ENCODE measurements at regions not wholly inside any gene's neighbourhood (a gene's known extent, or its start where the extent isn't known, plus 50 kb on each side); places are given as distances from the start of the nearest gene placed in this dataset.

DNA sequence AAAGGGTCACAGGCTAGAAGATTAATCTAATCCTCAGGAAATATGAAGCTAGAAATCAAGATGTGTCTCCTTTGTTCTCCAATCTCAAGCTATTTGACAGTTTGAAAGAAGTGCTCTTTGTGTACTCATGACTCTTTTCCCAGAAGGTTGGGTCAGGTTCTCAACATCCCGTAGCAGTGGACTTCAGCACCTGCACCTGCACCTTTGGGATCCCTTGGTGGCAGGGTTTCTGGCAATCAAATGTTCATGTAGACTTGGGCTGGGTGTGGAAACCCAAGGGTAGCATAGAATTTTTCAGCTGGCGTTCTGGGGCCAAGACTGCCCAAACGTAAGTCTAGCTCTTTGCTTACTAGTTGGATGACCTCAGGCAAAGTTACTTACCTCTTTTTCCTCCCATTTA, 134.4 kb downstream of the ADRA2A start:
- Mint-ChIP-seq H3K4me3 (no peak overlapping the region), H3K36me3 (no peaks in the 10 kb centered on the region), H3K4me1 (no peaks in the 10 kb centered on the region), H3K9me3 (peaks cover 0 to 2% (median 0%) of the 10 kb centered on the region in 8 donors), H3K27me3 (peaks cover 0 to 7% of the 10 kb centered on the region in 2 donors), H3K27ac (peak overlapping the region in 2 of 7 donors; percentile 41 to 53)
- ChIA-PET CTCF (ENCODE audit: partially characterized antibody) (interaction anchor here (0.9 kb wide), 1 partner anchor 611 kb away, joined by 3 read pairs; no protein-coding TSS in a partner anchor), POLR2A (ENCODE audit: partially characterized antibody) (no interaction called here)
- H3K27me3 ChIP-seq (ENCODE audit: insufficient read depth, low read length) = no peaks in the 10 kb centered on the region
- intact Hi-C loops (cut with micrococcal nuclease) = no loop called here
- DNase-seq = no peak
- no peak overlapping the region for H3K27ac ChIP-seq (ENCODE audit: low read depth, low read length)
- no peaks in the 10 kb centered on the region for H3K4me1 ChIP-seq (ENCODE audit: insufficient read depth, low read length)
- H3K4me3 ChIP-seq (ENCODE audit: low read length in 2 of 2) = no peak overlapping the region
- no peaks in the 10 kb centered on the region for H3K36me3 ChIP-seq (ENCODE audit: insufficient read depth, low read length)
- no peaks in the 10 kb centered on the region for H3K9me3 ChIP-seq (ENCODE audit: control insufficient read depth in 1 of 2, low read length in 2 of 2)

DNA sequence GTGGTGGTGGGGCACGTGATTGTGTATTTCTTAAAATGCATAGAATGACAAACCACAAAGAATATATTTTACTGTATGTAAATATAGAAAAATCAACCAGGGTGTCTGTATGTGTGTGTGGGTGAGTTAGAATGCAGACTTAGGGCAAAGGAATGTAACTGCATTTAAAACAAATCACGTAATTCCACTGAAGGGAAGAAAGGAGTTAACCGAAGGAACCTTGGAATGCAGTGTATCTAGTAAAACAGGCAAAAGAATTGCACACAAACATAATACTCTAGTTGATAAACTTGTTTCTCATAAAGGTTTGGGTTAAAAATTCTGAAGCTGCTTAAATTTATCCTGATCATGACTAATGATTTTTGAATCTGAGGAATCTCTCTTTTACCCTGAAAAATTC, 134.9 kb downstream of the ADRA2A start:
- no peaks in the 10 kb centered on the region for H3K4me1 Mint-ChIP-seq
- H3K9me3 Mint-ChIP-seq = peaks cover 0 to 2% (median 0%) of the 10 kb centered on the region in 8 donors
- no peaks in the 10 kb centered on the region for H3K36me3 ChIP-seq (ENCODE audit: insufficient read depth, low read length)
- intact Hi-C loops (cut with micrococcal nuclease) = no loop called here
- H3K27me3 Mint-ChIP-seq = peaks cover 0 to 6% of the 10 kb centered on the region in 2 donors
- H3K4me1 ChIP-seq (ENCODE audit: insufficient read depth, low read length) = no peaks in the 10 kb centered on the region
- H3K27ac ChIP-seq (ENCODE audit: low read depth, low read length) = no peak overlapping the region
- DNase-seq = no peak
- no peaks in the 10 kb centered on the region for H3K9me3 ChIP-seq (ENCODE audit: control insufficient read depth in 1 of 2, low read length in 2 of 2)
- ChIA-PET POLR2A (ENCODE audit: partially characterized antibody) (no interaction called here), CTCF (ENCODE audit: partially characterized antibody) (no interaction called here)
- no peak overlapping the region for H3K4me3 Mint-ChIP-seq
- no peak overlapping the region for H3K4me3 ChIP-seq (ENCODE audit: low read length in 2 of 2)
- H3K27ac Mint-ChIP-seq = no peak overlapping the region
- H3K27me3 ChIP-seq (ENCODE audit: insufficient read depth, low read length) = no peaks in the 10 kb centered on the region
- no peaks in the 10 kb centered on the region for H3K36me3 Mint-ChIP-seq

GRCh38 chr10:111221682-111222480, 145.1 kb downstream of the ADRA2A start:
- Mint-ChIP-seq H3K27ac (no peak overlapping the region), H3K9me3 (peaks cover 0 to 12% (median 3%) of the 10 kb centered on the region in 8 donors), H3K4me3 (no peak overlapping the region), H3K4me1 (no peaks in the 10 kb centered on the region), H3K36me3 (no peaks in the 10 kb centered on the region), H3K27me3 (peaks cover 37 to 41% of the 10 kb centered on the region in 2 donors)
- H3K36me3 ChIP-seq (ENCODE audit: insufficient read depth, low read length) = no peaks in the 10 kb centered on the region
- no peaks in the 10 kb centered on the region for H3K4me1 ChIP-seq (ENCODE audit: insufficient read depth, low read length)
- intact Hi-C loops (cut with micrococcal nuclease) = no loop called here
- peaks cover 5% of the 10 kb centered on the region for H3K27me3 ChIP-seq (ENCODE audit: insufficient read depth, low read length)
- ChIA-PET CTCF (ENCODE audit: partially characterized antibody) (no interaction called here), POLR2A (ENCODE audit: partially characterized antibody) (no interaction called here)
- no peak overlapping the region for H3K27ac ChIP-seq (ENCODE audit: low read depth, low read length)
- no peak for DNase-seq
- H3K4me3 ChIP-seq (ENCODE audit: low read length in 2 of 2) = no peak overlapping the region
- H3K9me3 ChIP-seq (ENCODE audit: control insufficient read depth in 1 of 2, low read length in 2 of 2) = no peaks in the 10 kb centered on the region

DNA sequence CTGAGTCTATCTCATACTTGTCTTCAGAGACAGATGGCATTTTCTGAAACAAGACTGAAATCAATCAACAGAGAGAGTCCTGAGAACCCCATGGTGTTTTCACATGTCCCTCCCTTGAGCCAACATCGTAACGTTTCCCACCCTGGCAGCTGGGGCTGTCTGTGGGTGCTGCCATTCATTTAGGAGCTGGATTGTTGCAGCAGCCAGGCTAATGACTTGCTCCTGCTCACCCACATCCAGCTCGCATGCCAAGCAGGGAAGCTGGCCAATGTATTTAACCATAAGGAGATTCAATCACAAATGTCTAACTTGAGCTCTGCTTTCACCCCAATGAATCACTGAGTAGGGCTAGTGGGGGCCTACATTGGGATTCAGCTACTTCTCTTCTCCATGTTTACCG, 146.1 kb downstream of the ADRA2A start:
- Histone ChIP-seq H3K4me1 (ENCODE audit: insufficient read depth, low read length) (no peaks in the 10 kb centered on the region), H3K27me3 (ENCODE audit: insufficient read depth, low read length) (peaks cover 5% of the 10 kb centered on the region), H3K9me3 (ENCODE audit: control insufficient read depth in 1 of 2, low read length in 2 of 2) (no peaks in the 10 kb centered on the region), H3K4me3 (ENCODE audit: low read length in 2 of 2) (no peak overlapping the region), H3K27ac (ENCODE audit: low read depth, low read length) (no peak overlapping the region), H3K36me3 (ENCODE audit: insufficient read depth, low read length) (no peaks in the 10 kb centered on the region)
- H3K9me3 Mint-ChIP-seq = peaks cover 0 to 12% (median 3%) of the 10 kb centered on the region in 8 donors
- ChIA-PET POLR2A (ENCODE audit: partially characterized antibody) (no interaction called here), CTCF (ENCODE audit: partially characterized antibody) (no interaction called here)
- intact Hi-C loops (cut with micrococcal nuclease) = no loop called here
- no peak overlapping the region for H3K27ac Mint-ChIP-seq
- peaks cover 35 to 48% of the 10 kb centered on the region in 2 donors for H3K27me3 Mint-ChIP-seq
- H3K36me3 Mint-ChIP-seq = no peaks in the 10 kb centered on the region
- DNase-seq = no peak
- H3K4me3 Mint-ChIP-seq = no peak overlapping the region
- H3K4me1 Mint-ChIP-seq = no peaks in the 10 kb centered on the region

GRCh38 chr10:111231779-111232178, 154.9 kb downstream of the ADRA2A start:
- no peak for DNase-seq
- Mint-ChIP-seq H3K36me3 (no peaks in the 10 kb centered on the region), H3K4me3 (no peak overlapping the region), H3K9me3 (peaks cover 0 to 5% (median 2%) of the 10 kb centered on the region in 8 donors), H3K4me1 (no peaks in the 10 kb centered on the region), H3K27me3 (peaks cover 11 to 39% of the 10 kb centered on the region in 2 donors), H3K27ac (no peak overlapping the region)
- CTCF ChIA-PET (ENCODE audit: partially characterized antibody) = no interaction called here
- intact Hi-C loops (cut with micrococcal nuclease) = no loop called here
- no peaks in the 10 kb centered on the region for H3K9me3 ChIP-seq (ENCODE audit: control insufficient read depth in 1 of 2, low read length in 2 of 2)
- H3K4me3 ChIP-seq (ENCODE audit: low read length in 2 of 2) = no peak overlapping the region
- no peaks in the 10 kb centered on the region for H3K36me3 ChIP-seq (ENCODE audit: insufficient read depth, low read length)
- no peaks in the 10 kb centered on the region for H3K4me1 ChIP-seq (ENCODE audit: insufficient read depth, low read length)
- POLR2A ChIA-PET (ENCODE audit: partially characterized antibody) = no interaction called here
- no peak overlapping the region for H3K27ac ChIP-seq (ENCODE audit: low read depth, low read length)
- H3K27me3 ChIP-seq (ENCODE audit: insufficient read depth, low read length) = no peaks in the 10 kb centered on the region

DNA sequence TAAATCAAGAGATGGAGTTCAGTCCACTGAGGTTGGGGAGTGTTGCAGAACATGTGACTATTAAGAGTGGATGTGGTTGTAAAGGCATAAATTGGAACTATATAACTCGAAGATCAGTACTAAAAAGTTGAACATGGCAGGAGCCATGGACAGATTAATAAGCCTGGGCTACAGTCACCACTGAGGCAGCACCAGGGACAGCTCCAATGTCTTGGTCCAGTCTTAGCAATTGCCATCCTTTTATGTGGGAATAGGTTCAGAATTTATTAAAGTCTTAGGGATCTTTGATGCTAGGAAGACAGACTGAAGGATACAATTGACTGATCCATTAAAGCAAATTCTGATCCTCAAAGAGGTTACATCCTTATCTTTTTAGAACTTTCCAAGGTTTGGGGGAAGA, 156.6 kb downstream of the ADRA2A start:
- DNase-seq = no peak
- POLR2A ChIA-PET (ENCODE audit: partially characterized antibody) = no interaction called here
- Histone ChIP-seq H3K27me3 (ENCODE audit: insufficient read depth, low read length) (no peaks in the 10 kb centered on the region), H3K36me3 (ENCODE audit: insufficient read depth, low read length) (no peaks in the 10 kb centered on the region), H3K9me3 (ENCODE audit: control insufficient read depth in 1 of 2, low read length in 2 of 2) (no peaks in the 10 kb centered on the region), H3K27ac (ENCODE audit: low read depth, low read length) (no peak overlapping the region), H3K4me1 (ENCODE audit: insufficient read depth, low read length) (no peaks in the 10 kb centered on the region), H3K4me3 (ENCODE audit: low read length in 2 of 2) (no peak overlapping the region)
- CTCF ChIA-PET (ENCODE audit: partially characterized antibody) = no interaction called here
- intact Hi-C loops (cut with micrococcal nuclease) = no loop called here
- Mint-ChIP-seq H3K4me3 (no peak overlapping the region), H3K9me3 (peaks cover 0 to 3% (median 2%) of the 10 kb centered on the region in 8 donors), H3K27me3 (peaks cover 11 to 32% of the 10 kb centered on the region in 2 donors), H3K36me3 (no peaks in the 10 kb centered on the region), H3K4me1 (no peaks in the 10 kb centered on the region), H3K27ac (no peak overlapping the region)

GRCh38 chr10:111234234-111234913, 157.5 kb downstream of the ADRA2A start:
- DNase-seq = no peak
- intact Hi-C loops (cut with micrococcal nuclease) = no loop called here
- Histone ChIP-seq H3K4me1 (ENCODE audit: insufficient read depth, low read length) (no peaks in the 10 kb centered on the region), H3K27ac (ENCODE audit: low read depth, low read length) (no peak overlapping the region), H3K36me3 (ENCODE audit: insufficient read depth, low read length) (no peaks in the 10 kb centered on the region), H3K4me3 (ENCODE audit: low read length in 2 of 2) (no peak overlapping the region), H3K27me3 (ENCODE audit: insufficient read depth, low read length) (no peaks in the 10 kb centered on the region), H3K9me3 (ENCODE audit: control insufficient read depth in 1 of 2, low read length in 2 of 2) (no peaks in the 10 kb centered on the region)
- ChIA-PET CTCF (ENCODE audit: partially characterized antibody) (no interaction called here), POLR2A (ENCODE audit: partially characterized antibody) (no interaction called here)
- Mint-ChIP-seq H3K27me3 (peaks cover 11 to 30% of the 10 kb centered on the region in 2 donors), H3K9me3 (peaks cover 0 to 2% (median 0%) of the 10 kb centered on the region in 8 donors), H3K36me3 (no peaks in the 10 kb centered on the region), H3K27ac (no peak overlapping the region), H3K4me3 (no peak overlapping the region), H3K4me1 (no peaks in the 10 kb centered on the region)
